Mucosa of descending colon (tissue), 3 donors: ENCODE measurements at regions not wholly inside any gene's neighbourhood (a gene's known extent, or its start where the extent isn't known, plus 50 kb on each side); places are given as distances from the start of the nearest gene placed in this dataset.
"Not testable (repeated sequence)": the region's sequence is repeated elsewhere in the genome, so short reads cannot be mapped to it uniquely, and the experiment has no call there.

Experiments
- ATAC-seq: fragments of 200-7000 bp; cut with Tn5 transposase; one replicate; pipeline ENCODE4 v1.9.1; 2020; ENCODE audit warnings: mild to moderate bottlenecking, moderate library complexity
- DNase-seq, 3 donors: peaks; one replicate each; pipeline ENCODE4 v3.0.0-alpha.2; 2020
- H3K36me3 ChIP-seq: fragments of 200-600 bp; one replicate; pipeline ENCODE4 v1.8.0; 2021; ENCODE audit warnings: low read depth, mild to moderate bottlenecking
- H3K4me1 ChIP-seq: fragments of 200-600 bp; one replicate; pipeline ENCODE4 v1.8.0; 2021; ENCODE audit warnings: low read depth, mild to moderate bottlenecking
- H3K4me3 ChIP-seq: fragments of 200-600 bp; one replicate; pipeline ENCODE4 v1.8.0; 2021; ENCODE audit warnings: mild to moderate bottlenecking
- H3K9me3 ChIP-seq: fragments of 200-600 bp; one replicate; pipeline ENCODE4 v1.8.0; 2021; ENCODE audit warnings: mild to moderate bottlenecking
- intact Hi-C, 2 donors: fragments of 100-400 bp; cut with DNase I in 1 of 2; cut with micrococcal nuclease in 1 of 2; formaldehyde crosslinking; loops; one replicate each; pipeline versions ENCODE4 v1.11.0 to v1.11.1; 2022; cut with DNase I, micrococcal nuclease
- TF ChIP-seq, protein P1 (sequence below): fragments of 200-600 bp; IDR thresholded peaks from one replicate; pipeline ENCODE4 v1.8.0; 2022; ENCODE audit warnings: antibody characterized with exemption, mild to moderate bottlenecking
- donor health status: DM: no; HTN: no; CAD: no; lungs with moderate emphysema.
- donor health status: DM: no; HTN: no; CAD: no.
- donor health status: DM: no; HTN: yes; CAD: no.

DNA sequence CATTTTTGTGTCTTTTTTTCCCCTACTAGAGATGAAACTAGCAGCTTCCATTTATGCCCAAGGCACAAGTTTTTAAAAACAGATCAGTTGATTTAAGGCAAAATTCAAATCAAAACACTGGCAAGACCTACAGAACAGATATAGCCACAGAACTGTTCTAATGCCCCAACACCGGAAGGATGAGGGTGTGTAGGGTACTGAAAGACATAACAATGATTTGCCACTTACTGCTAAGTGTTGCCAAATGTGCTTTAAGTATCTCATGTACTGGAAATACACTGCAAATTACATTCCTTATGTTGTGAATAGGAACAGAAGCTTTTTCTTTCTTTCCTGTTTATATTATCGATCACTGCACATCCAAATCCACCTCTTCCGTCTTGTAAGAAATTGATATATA, 189.0 kb downstream of the CETN3 start:
- H3K36me3 ChIP-seq: no peaks in the 10 kb centered on the region
- ATAC-seq (no peak), DNase-seq (no peak)
- no peaks in the 10 kb centered on the region for H3K9me3 ChIP-seq
- TF ChIP-seq, protein P1, sequence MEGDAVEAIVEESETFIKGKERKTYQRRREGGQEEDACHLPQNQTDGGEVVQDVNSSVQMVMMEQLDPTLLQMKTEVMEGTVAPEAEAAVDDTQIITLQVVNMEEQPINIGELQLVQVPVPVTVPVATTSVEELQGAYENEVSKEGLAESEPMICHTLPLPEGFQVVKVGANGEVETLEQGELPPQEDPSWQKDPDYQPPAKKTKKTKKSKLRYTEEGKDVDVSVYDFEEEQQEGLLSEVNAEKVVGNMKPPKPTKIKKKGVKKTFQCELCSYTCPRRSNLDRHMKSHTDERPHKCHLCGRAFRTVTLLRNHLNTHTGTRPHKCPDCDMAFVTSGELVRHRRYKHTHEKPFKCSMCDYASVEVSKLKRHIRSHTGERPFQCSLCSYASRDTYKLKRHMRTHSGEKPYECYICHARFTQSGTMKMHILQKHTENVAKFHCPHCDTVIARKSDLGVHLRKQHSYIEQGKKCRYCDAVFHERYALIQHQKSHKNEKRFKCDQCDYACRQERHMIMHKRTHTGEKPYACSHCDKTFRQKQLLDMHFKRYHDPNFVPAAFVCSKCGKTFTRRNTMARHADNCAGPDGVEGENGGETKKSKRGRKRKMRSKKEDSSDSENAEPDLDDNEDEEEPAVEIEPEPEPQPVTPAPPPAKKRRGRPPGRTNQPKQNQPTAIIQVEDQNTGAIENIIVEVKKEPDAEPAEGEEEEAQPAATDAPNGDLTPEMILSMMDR: no peak
- H3K4me3 ChIP-seq: no peak overlapping the region
- no peaks in the 10 kb centered on the region for H3K4me1 ChIP-seq
- intact Hi-C loops: no loop called here

DNA sequence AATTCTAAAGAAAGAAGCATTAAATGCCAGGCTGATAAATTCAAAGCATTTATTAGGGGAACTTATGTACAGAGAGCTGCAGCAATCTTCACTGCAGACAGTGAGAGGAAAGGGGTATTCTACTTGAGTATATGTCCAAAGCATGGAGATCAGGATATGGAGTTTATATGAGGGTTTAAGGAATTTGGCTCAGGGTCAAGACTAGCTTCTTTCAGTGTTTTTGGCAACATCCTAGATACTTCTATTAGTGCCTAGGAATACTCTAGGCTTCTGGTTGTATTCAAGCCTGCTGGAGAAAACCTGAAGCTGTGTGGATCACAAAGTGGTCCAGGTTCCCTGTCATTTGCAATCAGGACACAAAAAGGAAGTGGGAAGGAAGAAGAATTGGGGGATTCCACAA, 194.6 kb downstream of the CETN3 start:
- Histone ChIP-seq H3K4me1 (no peaks in the 10 kb centered on the region), H3K4me3 (no peak overlapping the region), H3K9me3 (no peaks in the 10 kb centered on the region), H3K36me3 (no peaks in the 10 kb centered on the region)
- intact Hi-C loops: no loop called here
- no peak for ATAC-seq
- DNase-seq: no peak
- TF ChIP-seq, protein P1: no peak

DNA sequence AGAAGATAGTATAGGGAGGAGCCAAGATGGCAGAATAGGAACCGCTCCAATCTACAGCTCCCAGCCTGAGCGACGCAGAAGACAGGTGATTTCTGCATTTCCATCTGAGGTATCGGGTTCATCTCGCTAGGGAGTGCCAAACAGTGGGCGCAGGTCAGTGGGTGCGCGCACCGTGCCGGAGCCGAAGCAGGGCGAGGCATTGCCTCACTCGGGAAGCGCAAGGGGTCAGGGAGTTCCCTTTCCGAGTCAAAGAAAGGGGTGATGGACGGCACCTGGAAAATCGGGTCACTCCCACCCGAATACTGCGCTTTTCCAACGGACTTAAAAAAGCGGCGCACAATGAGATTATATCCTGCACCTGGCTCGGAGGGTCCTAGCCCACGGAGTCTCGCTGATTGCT, 201.2 kb downstream of the CETN3 start:
- intact Hi-C loops, H3K4me1 ChIP-seq, ATAC-seq, H3K4me3 ChIP-seq, H3K9me3 ChIP-seq, H3K36me3 ChIP-seq, DNase-seq: not testable (repeated sequence)

DNA sequence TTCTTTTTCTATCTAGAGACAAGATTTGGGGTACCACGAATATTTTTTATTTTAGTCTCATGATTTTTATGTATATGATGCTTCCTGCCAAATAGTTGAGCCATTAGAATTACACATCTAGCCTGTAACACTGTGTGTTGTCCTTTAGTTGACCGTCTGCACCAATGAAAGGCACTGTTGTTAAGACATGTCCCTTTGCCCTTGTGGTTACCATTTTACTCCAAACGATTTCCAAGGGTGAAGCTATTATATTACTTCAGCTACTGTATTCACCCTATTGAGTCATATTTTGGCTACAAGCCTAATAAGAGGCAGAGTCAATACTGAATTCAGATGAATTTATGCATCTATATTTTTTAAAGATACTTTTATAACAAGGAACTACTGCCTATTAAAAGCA, 207.6 kb downstream of the CETN3 start:
- Histone ChIP-seq H3K4me1 (no peaks in the 10 kb centered on the region), H3K9me3 (no peaks in the 10 kb centered on the region), H3K4me3 (no peak overlapping the region), H3K36me3 (no peaks in the 10 kb centered on the region)
- DNase-seq (no peak), ATAC-seq (no peak)
- intact Hi-C loops: no loop called here
- TF ChIP-seq, protein P1: no peak

DNA sequence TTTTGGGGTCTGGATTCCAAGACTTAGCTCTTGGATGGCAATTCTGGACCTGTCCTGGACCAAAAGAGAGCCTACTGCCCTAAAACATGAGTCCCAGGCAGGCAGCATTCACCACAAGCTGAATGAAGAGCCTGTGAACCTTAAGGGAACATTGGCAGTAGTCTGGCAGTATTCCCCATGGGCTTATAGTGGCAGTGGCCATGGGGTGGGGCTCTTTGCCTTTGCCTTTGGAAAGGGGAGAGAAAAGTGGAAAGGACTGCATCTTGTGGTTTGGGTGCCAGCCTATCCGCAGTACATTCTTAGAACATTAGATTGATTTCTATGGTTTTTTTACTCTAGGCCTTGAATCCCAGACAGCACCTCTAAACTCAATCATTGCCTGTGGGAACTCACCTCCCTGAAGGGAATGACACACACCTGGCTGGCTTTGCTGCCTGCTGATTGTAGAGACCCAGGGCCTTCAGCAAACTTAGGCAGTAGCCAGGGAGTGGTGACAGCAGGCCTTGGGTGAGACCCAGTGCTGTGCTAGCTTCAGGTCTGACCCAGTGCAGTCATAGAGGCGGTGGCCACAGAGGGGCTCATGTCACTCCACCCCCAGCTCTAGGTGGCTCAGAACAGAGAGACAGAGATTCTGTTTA, 216.3 kb downstream of the CETN3 start:
- no peaks in the 10 kb centered on the region for H3K4me1 ChIP-seq
- no peaks in the 10 kb centered on the region for H3K36me3 ChIP-seq
- no peaks in the 10 kb centered on the region for H3K9me3 ChIP-seq
- DNase-seq (peak in 1 of 3 donors; percentile 14), ATAC-seq (no peak)
- intact Hi-C loops: no loop called here
- TF ChIP-seq, protein P1: no peak
- H3K4me3 ChIP-seq: no peak overlapping the region

DNA sequence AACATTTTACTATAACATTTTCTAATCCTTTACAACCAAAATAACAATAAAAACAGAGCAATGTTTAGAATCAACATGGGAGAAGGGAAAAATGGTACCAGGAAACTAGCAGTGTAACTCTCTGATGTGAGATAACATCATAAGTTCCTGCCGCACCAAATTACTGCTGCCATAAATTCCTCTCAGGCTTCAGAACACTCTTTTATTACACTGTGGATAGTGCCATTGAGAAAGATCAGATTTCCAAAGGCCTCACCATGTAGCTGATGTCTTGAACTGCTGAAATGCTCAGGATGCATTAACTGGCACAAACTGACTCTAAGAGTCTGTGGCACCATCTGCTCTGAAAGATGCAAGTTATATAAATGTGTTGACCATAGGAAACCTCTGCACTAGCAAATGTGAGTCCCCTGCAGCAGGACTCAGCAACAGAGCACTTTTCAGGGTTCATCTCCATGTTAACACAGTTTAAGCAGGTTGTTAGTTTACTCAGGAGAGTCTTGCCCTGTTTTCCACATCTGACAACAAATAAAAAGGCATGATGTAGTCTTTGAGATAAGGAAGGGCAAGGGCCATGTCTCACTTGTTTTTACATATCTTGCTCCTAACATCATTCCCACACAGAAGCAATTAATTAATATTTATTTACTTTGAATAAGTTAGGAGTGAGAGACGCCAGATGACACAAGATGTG, 218.1 kb downstream of the CETN3 start:
- TF ChIP-seq, protein P1: no peak
- Histone ChIP-seq H3K4me3 (no peak overlapping the region), H3K4me1 (no peaks in the 10 kb centered on the region), H3K36me3 (no peaks in the 10 kb centered on the region), H3K9me3 (no peaks in the 10 kb centered on the region)
- intact Hi-C loops: no loop called here
- DNase-seq (peak in 1 of 3 donors; percentile 63), ATAC-seq (peak; percentile 99)
